H1 (cell line): ENCODE measurements at regions not wholly inside any gene's neighbourhood (a gene's known extent, or its start where the extent isn't known, plus 50 kb on each side); places are given as distances from the start of the nearest gene placed in this dataset.

Source experiments
- CHD1 ChIP-seq: IDR thresholded peaks from 2 replicates; pipeline ENCODE4 v1.6.1; 2012; ENCODE audit warnings: low read depth, low read length, improper control_type of control experiment
- CHD7 ChIP-seq: fragments of 300-600 bp; sonication (generic); IDR thresholded peaks from 2 replicates; pipeline ENCODE4 v1.7.1; 2012; ENCODE audit warnings: low read length, moderate library complexity, mild to moderate bottlenecking, inconsistent platforms; ENCODE audit not compliant: insufficient replicate concordance
- EP300 ChIP-seq, 2 experiments: IDR thresholded peaks; 1 replicate in 1 of 2; 2 replicates in 1 of 2; pipeline ENCODE4 v1.6.1; 2011 to 2012; ENCODE audit warnings: low read depth in 2 of 2, low read length in 2 of 2, mild to moderate bottlenecking in 2 of 2, borderline replicate concordance in 1 of 2, inconsistent platforms in 1 of 2, moderate library complexity in 1 of 2
- JUN ChIP-seq: IDR thresholded peaks from 2 replicates; pipeline ENCODE4 v1.6.1; 2011; ENCODE audit warnings: low read depth, mild to moderate bottlenecking, improper control_type of control experiment, low read length
- KDM4A ChIP-seq: IDR thresholded peaks from one replicate; pipeline ENCODE4 v1.7.1; 2012; ENCODE audit warnings: low read depth, mild to moderate bottlenecking, moderate library complexity, low read length, inconsistent platforms; ENCODE audit not compliant: severe bottlenecking
- NANOG ChIP-seq: IDR thresholded peaks from 2 replicates; pipeline ENCODE4 v1.6.1; 2011; ENCODE audit warnings: low read length, low read depth, mild to moderate bottlenecking, inconsistent platforms; ENCODE audit not compliant: insufficient read depth, poor library complexity, severe bottlenecking
- POLR2AphosphoS5 ChIP-seq: IDR thresholded peaks from 2 replicates; pipeline ENCODE4 v1.6.1; 2011; ENCODE audit warnings: low read depth, low read length
- RFX5 ChIP-seq: IDR thresholded peaks from 2 replicates; pipeline ENCODE4 v1.6.1; 2011; ENCODE audit warnings: low read depth, low read length, improper control_type of control experiment, borderline replicate concordance

DNA sequence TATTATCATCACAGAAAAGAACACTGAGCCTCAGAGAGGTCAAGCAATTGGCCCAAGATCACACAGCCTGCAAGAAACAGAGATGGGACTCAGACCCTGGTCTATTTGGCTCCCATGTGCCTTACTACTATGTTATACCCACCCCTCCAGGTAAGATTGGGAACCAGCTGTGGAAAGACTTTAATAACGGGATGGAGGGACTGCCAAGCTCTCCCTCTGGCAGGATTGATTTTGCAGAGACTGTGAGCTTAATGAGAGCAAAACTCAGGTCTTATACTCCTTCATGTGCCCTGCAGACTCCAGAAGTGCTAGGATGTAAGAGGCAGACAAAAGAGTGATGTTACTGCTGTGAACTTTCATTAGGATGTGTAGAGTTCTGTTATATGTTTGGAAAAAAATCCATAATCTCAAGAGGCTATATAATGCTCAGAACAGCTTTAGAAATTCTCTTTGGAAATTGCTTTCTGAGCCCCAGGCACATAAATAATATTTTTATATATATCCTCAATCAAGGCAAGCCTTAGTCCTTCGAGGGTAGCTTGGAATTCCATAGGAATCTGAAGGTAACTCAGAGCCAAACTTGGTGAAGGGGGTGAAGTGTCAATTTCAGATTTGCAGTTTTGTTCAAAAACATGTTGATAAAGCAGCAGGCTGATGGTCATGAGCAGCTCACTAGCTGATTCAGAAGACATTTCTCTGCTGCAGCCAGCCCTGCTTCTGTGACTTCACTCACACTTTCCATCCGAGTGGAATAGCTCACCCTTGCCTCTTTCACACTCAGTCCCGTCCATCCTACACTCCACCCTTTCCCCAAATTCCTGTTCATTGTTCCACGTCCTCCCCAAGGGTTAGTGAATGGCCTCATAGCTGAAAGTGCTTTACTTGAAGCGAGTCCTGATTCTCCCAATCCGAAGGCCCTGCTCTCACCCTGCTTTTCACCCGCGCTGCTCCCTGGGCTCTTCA, 188.8 kb downstream of the SNX19 start (continued):
- TF ChIP-seq CHD7 (no peak), NANOG (no peak), JUN (no peak), EP300 (IDR thresholded peaks at IDR 0.05; ENCODE audit: borderline replicate concordance in 1 of 2, low read depth in 2 of 2, low read length in 2 of 2) (no peak), KDM4A (no peak), POLR2AphosphoS5 (no peak), RFX5 (no peak), CHD1 (no peak)
